Type B pancreatic cell (in vitro differentiated cells): ENCODE measurements at regions not wholly inside any gene's neighbourhood (a gene's known extent, or its start where the extent isn't known, plus 50 kb on each side); places are given as distances from the start of the nearest gene placed in this dataset.

Experiments
- DNase-seq: peaks from one replicate; pipeline ENCODE4 v3.0.0; 2021; ENCODE audit warnings: mixed read lengths; ENCODE audit not compliant: unreplicated experiment; ENCODE audit errors: extremely low spot score
- H3K27ac Mint-ChIP-seq: 2 replicates; pipeline ENCODE4 v1.8.0; 2021; ENCODE audit warnings: mild to moderate bottlenecking, mixed read lengths
- H3K27me3 Mint-ChIP-seq: 2 replicates; pipeline ENCODE4 v1.8.0; 2021; ENCODE audit warnings: mixed read lengths
- H3K36me3 Mint-ChIP-seq: 2 replicates; pipeline ENCODE4 v1.8.0; 2021; ENCODE audit warnings: mixed read lengths
- H3K4me1 Mint-ChIP-seq: one replicate; pipeline ENCODE4 v1.8.0; 2021; ENCODE audit warnings: mixed read lengths; ENCODE audit not compliant: unreplicated experiment
- H3K4me3 Mint-ChIP-seq: 2 replicates; pipeline ENCODE4 v1.8.0; 2021; ENCODE audit warnings: mild to moderate bottlenecking, mixed read lengths
- H3K9me3 Mint-ChIP-seq: 2 replicates; pipeline ENCODE4 v1.8.0; 2021; ENCODE audit warnings: mixed read lengths
- CTCF ChIP-seq: fragments of 200-600 bp; sonication (generic); conservative IDR thresholded peaks from 2 replicates; pipeline ENCODE4 v1.5.0; 2021; ENCODE audit warnings: antibody characterized with exemption, mild to moderate bottlenecking

GRCh38 chr15:38054488-38054887 lies 120.0 kb downstream of the TMCO5A start:
- no peak for TF ChIP-seq CTCF
- peaks cover 31% of the 10 kb centered on the region for H3K4me1 Mint-ChIP-seq
- peaks cover 8% of the 10 kb centered on the region for H3K9me3 Mint-ChIP-seq
- no peak overlapping the region for H3K4me3 Mint-ChIP-seq
- no peaks in the 10 kb centered on the region for H3K27me3 Mint-ChIP-seq
- H3K27ac Mint-ChIP-seq, result no peak overlapping the region
- no peaks in the 10 kb centered on the region for H3K36me3 Mint-ChIP-seq
- no peak for DNase-seq

- no peaks in the 10 kb centered on the region for H3K36me3 Mint-ChIP-seq
- no peak overlapping the region for H3K4me3 Mint-ChIP-seq
- H3K4me1 Mint-ChIP-seq, result peaks cover 32% of the 10 kb centered on the region
- TF ChIP-seq CTCF, result no peak
- peaks cover 8% of the 10 kb centered on the region for H3K9me3 Mint-ChIP-seq
- H3K27me3 Mint-ChIP-seq, result no peaks in the 10 kb centered on the region
- DNase-seq, result no peak
- no peak overlapping the region for H3K27ac Mint-ChIP-seq
Observed at GRCh38 chr15:38058596-38059075, 124.2 kb downstream of the TMCO5A start.

- no peak for DNase-seq
- no peak for TF ChIP-seq CTCF
- Mint-ChIP-seq H3K9me3 (peaks cover 8% of the 10 kb centered on the region), H3K4me3 (no peak overlapping the region), H3K27ac (no peak overlapping the region), H3K27me3 (no peaks in the 10 kb centered on the region), H3K4me1 (peaks cover 32% of the 10 kb centered on the region), H3K36me3 (no peaks in the 10 kb centered on the region)
Observed at GRCh38 chr15:38059665-38060064, 125.2 kb downstream of the TMCO5A start.

GRCh38 chr15:38061856-38062649 lies 127.6 kb downstream of the TMCO5A start:
- no peak for DNase-seq
- no peaks in the 10 kb centered on the region for H3K9me3 Mint-ChIP-seq
- H3K27me3 Mint-ChIP-seq, result no peaks in the 10 kb centered on the region
- peak overlapping the region; percentile 4 for H3K4me3 Mint-ChIP-seq
- no peak overlapping the region for H3K27ac Mint-ChIP-seq
- H3K4me1 Mint-ChIP-seq, result peaks cover 32% of the 10 kb centered on the region
- H3K36me3 Mint-ChIP-seq, result no peaks in the 10 kb centered on the region
- TF ChIP-seq CTCF, result no peak

- DNase-seq, result no peak
- H3K9me3 Mint-ChIP-seq, result no peaks in the 10 kb centered on the region
- TF ChIP-seq CTCF, result no peak
- H3K4me3 Mint-ChIP-seq, result no peak overlapping the region
- H3K36me3 Mint-ChIP-seq, result no peaks in the 10 kb centered on the region
- H3K27ac Mint-ChIP-seq, result no peak overlapping the region
- H3K4me1 Mint-ChIP-seq, result peaks cover 33% of the 10 kb centered on the region
- no peaks in the 10 kb centered on the region for H3K27me3 Mint-ChIP-seq
Observed at GRCh38 chr15:38062696-38063095, 128.3 kb downstream of the TMCO5A start.
